GM19240 (cell line): ENCODE measurements at regions not wholly inside any gene's neighbourhood (a gene's known extent, or its start where the extent isn't known, plus 50 kb on each side); places are given as distances from the start of the nearest gene placed in this dataset.

Source experiments
- DNase-seq: peaks from one replicate; pipeline ENCODE4 v3.0.0; 2011; ENCODE audit warnings: low spot score; ENCODE audit not compliant: insufficient read length

- DNase-seq: no peak
These were observed 213.7 kb downstream of the TEX29 start for GRCh38 chr13:111533900-111534683.

GRCh38 chr13:111534751-111535522 is 214.5 kb downstream of the TEX29 start:
- no peak for DNase-seq

- no peak for DNase-seq
These were observed 215.0 kb downstream of the TEX29 start for GRCh38 chr13:111535523-111535811.

GRCh38 chr13:111536075-111536642 is 215.7 kb downstream of the TEX29 start:
- DNase-seq: no peak

- DNase-seq: no peak
These were observed 216.8 kb downstream of the TEX29 start for GRCh38 chr13:111537115-111537728.

GRCh38 chr13:111537843-111538499 is 217.5 kb downstream of the TEX29 start:
- no peak for DNase-seq

- DNase-seq: no peak
These were observed 218.8 kb downstream of the TEX29 start for GRCh38 chr13:111539252-111539651.

GRCh38 chr13:111539791-111540446 is 219.5 kb downstream of the TEX29 start:
- DNase-seq: no peak

- DNase-seq: no peak
These were observed 220.0 kb downstream of the TEX29 start for GRCh38 chr13:111540486-111540885.

- DNase-seq: no peak
These were observed 220.9 kb downstream of the TEX29 start for GRCh38 chr13:111541345-111541744.

- no peak for DNase-seq
These were observed 221.5 kb downstream of the TEX29 start for GRCh38 chr13:111541752-111542529.

GRCh38 chr13:111542530-111543341 is 222.3 kb downstream of the TEX29 start:
- DNase-seq: no peak

GRCh38 chr13:111546921-111547675 is 226.7 kb downstream of the TEX29 start:
- DNase-seq: no peak

- DNase-seq: no peak
These were observed 227.4 kb downstream of the TEX29 start for GRCh38 chr13:111547726-111548273.

GRCh38 chr13:111548301-111548700 is 227.9 kb downstream of the TEX29 start:
- DNase-seq: no peak

GRCh38 chr13:111548805-111549204 is 228.4 kb downstream of the TEX29 start:
- no peak for DNase-seq

GRCh38 chr13:111549464-111549863 is 229.0 kb downstream of the TEX29 start:
- no peak for DNase-seq

GRCh38 chr13:111550062-111550461 is 229.6 kb downstream of the TEX29 start:
- DNase-seq: no peak
